ACHN (cell line): ENCODE measurements at regions not wholly inside any gene's neighbourhood (a gene's known extent, or its start where the extent isn't known, plus 50 kb on each side); places are given as distances from the start of the nearest gene placed in this dataset.
"Not testable (repeated sequence)": the region's sequence is repeated elsewhere in the genome, so short reads cannot be mapped to it uniquely, and the experiment has no call there.

Experiments used
- DNase-seq: peaks from one replicate; pipeline ENCODE4 v3.0.0-alpha.2; 2015
- in situ Hi-C: cut with HindIII; loops from 2 replicates; pipeline ENCODE4 v1.10.0; 2017; ENCODE audit warnings: low sequenced_read_pairs, low pct_ligation_motif_present, low pct_unique_long_range_greater_than_20kb

- in situ Hi-C loops = no loop called here
- no peak for DNase-seq
These were observed 189.3 kb upstream of the SPRY2 start for GRCh38 chr13:80530191-80530590.

- in situ Hi-C loops = no loop called here
- no peak for DNase-seq
These were observed 188.8 kb upstream of the SPRY2 start for GRCh38 chr13:80529734-80530133.

GRCh38 chr13:80528733-80529132 is 187.8 kb upstream of the SPRY2 start:
- DNase-seq = no peak
- in situ Hi-C loops = no loop called here

- in situ Hi-C loops = no loop called here
- no peak for DNase-seq
These were observed 186.5 kb upstream of the SPRY2 start for GRCh38 chr13:80527400-80527799.

- DNase-seq = no peak
These were observed 183.7 kb upstream of the SPRY2 start for GRCh38 chr13:80524447-80525215.

GRCh38 chr13:80523134-80523533 is 182.2 kb upstream of the SPRY2 start:
- in situ Hi-C loops = no loop called here
- no peak for DNase-seq

More at GRCh38 chr13:80524447-80525215, 183.7 kb upstream of the SPRY2 start:
- in situ Hi-C loops = no loop called here

- DNase-seq, in situ Hi-C loops: not testable (repeated sequence)
These were observed 181.5 kb upstream of the SPRY2 start for GRCh38 chr13:80522463-80522862.

- in situ Hi-C loops = no loop called here
- no peak for DNase-seq
These were observed 176.0 kb upstream of the SPRY2 start for GRCh38 chr13:80516818-80517348.

- in situ Hi-C loops = no loop called here
- DNase-seq = no peak
These were observed 174.4 kb upstream of the SPRY2 start for GRCh38 chr13:80515296-80515695.

- no peak for DNase-seq
- in situ Hi-C loops = no loop called here
These were observed 172.3 kb upstream of the SPRY2 start for GRCh38 chr13:80513196-80513595.

GRCh38 chr13:80510686-80511085 is 169.8 kb upstream of the SPRY2 start:
- in situ Hi-C loops = no loop called here
- DNase-seq = no peak

GRCh38 chr13:80509264-80509663 is 168.3 kb upstream of the SPRY2 start:
- in situ Hi-C loops = no loop called here
- DNase-seq = no peak

GRCh38 chr13:80508031-80508430 is 167.1 kb upstream of the SPRY2 start:
- no peak for DNase-seq
- in situ Hi-C loops = no loop called here

GRCh38 chr13:80504453-80504852 is 163.5 kb upstream of the SPRY2 start:
- in situ Hi-C loops = no loop called here

GRCh38 chr13:80502359-80502758 is 161.4 kb upstream of the SPRY2 start:
- in situ Hi-C loops = no loop called here
- no peak for DNase-seq

More at GRCh38 chr13:80504453-80504852, 163.5 kb upstream of the SPRY2 start:
- DNase-seq = no peak

- no peak for DNase-seq
- in situ Hi-C loops = no loop called here
These were observed 160.6 kb upstream of the SPRY2 start for GRCh38 chr13:80501556-80501955.

- DNase-seq = no peak
- in situ Hi-C loops = no loop called here
These were observed 158.8 kb upstream of the SPRY2 start for GRCh38 chr13:80499536-80500290.

- no peak for DNase-seq
- in situ Hi-C loops = no loop called here
These were observed 157.5 kb upstream of the SPRY2 start for GRCh38 chr13:80498433-80498832.

GRCh38 chr13:80497978-80498377 is 157.1 kb upstream of the SPRY2 start:
- no peak for DNase-seq
- in situ Hi-C loops = no loop called here

GRCh38 chr13:80497439-80497838 is 156.5 kb upstream of the SPRY2 start:
- in situ Hi-C loops = no loop called here

More at GRCh38 chr13:80497439-80497838, 156.5 kb upstream of the SPRY2 start:
- DNase-seq = no peak
